GM19463 (cell line): ENCODE measurements at regions not wholly inside any gene's neighbourhood (a gene's known extent, or its start where the extent isn't known, plus 50 kb on each side); places are given as distances from the start of the nearest gene placed in this dataset.

ENCODE experiments used
- ATAC-seq: cut with Tn5 transposase; IDR thresholded peaks from one replicate; pipeline ENCODE4 v1.9.1; 2021; ENCODE audit warnings: mild to moderate bottlenecking, moderate library complexity; ENCODE audit not compliant: unreplicated experiment

DNA sequence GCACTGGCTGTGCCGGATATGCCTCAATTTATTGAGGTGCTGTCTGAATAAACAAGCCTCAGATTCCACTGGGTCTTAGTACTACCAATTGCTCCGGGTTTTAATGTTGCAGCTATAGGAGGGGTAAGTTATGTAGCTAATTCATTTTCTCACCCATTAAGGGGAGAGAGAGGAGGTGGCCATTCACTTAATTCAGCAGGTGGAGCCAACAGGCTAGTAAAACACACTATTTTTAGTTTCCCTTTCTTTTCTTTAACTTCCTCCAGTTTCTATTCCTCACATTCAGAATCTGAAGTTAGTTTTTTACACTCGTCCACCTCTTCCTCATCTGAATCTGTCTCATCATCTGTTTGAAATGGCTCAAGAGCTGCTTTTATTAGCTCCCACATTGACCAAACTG, 105.6 kb upstream of the CDH10 start:
- ATAC-seq: no peak

DNA sequence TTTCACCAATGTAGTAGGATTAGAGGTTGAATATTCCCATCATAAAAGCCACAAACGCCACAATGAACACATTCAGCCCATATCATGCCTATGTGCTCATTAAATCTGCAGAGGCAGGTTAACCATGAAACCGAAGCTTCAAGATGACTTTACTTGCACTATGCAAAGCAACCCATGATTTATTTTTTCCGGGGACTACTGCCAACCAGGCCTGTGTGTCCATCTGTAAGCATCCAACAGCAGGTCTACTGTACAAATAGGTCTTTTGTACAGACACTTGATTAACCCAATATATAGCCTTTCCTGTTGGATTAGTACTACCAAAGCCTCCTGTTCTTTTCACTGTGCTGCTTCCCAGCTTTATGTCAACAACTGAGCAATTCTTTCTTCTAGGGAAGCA, 104.9 kb upstream of the CDH10 start:
- ATAC-seq: no peak

DNA sequence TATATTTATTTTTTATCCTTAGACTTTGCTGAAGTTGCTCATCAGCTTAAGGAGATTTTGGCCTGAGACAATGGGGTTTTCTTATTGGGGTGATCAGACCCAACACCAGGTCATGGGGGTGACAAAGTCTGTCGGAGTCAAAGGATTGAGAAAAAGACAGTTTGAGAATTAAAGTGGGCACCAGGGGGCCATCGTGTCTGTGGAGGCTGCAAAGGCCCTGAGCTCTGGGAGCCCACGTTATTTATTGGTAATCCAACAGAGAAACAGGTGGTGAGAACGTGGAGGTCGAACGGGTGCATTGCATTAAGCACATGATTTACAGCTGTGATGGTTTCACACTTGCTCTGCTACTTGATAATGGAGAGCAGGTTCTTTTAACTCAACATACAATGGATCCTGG, 102.5 kb upstream of the CDH10 start:
- no peak for ATAC-seq

DNA sequence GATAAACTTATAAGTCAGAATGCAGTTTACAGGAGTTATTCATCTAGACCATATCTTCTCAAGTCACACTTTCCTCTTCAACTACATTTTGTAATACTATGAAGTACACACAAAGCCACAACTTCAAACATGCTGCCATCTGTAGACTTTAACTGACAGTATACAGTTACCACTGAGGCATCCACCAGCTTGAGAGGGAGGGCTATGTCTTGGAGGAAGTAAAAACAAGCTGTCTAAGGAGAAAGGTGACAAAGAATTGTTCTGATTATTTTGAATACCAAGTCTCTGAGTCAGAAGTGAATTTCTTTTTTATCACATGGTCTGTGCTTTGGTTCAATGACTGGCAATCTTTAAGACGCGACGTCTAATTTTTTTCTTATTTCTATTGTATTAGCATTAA, 97.6 kb upstream of the CDH10 start:
- no peak for ATAC-seq

DNA sequence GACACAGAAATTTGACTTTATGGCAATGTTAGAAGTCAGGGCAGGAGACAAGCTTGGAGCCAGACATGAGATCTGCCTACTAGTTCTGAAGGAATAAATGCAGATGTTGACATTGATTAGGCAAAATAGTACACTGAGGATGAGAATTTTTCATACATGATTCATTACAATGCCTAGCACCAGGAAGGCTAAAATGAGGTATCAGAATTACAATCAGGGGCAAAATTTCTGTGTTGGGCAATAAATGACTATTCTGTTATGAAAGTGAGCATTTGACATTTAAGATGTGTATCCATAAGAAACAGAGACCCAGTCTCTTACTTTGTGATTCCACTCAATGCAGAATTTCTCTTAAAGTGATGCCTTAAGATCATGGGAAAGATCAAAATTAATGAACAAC, 92.4 kb upstream of the CDH10 start:
- ATAC-seq: no peak

DNA sequence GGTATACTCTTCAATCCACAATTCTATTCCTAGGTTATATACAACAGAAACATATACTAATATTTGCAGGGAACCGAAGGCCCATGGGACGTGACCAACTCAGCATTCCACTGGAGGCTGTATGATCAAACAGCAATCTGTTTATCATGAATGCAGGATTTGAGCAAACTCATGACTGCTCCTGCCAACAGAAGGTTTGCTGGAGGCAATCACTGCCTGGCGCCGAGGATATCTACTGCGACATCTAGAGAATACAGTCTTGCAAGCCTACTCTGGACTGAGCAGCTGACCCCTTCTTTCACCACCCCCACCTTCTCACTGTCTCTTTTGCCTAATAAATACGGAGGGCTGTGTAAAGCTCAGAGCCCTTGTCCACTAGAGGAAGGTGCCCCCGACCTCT, 90.5 kb upstream of the CDH10 start:
- ATAC-seq: no peak

DNA sequence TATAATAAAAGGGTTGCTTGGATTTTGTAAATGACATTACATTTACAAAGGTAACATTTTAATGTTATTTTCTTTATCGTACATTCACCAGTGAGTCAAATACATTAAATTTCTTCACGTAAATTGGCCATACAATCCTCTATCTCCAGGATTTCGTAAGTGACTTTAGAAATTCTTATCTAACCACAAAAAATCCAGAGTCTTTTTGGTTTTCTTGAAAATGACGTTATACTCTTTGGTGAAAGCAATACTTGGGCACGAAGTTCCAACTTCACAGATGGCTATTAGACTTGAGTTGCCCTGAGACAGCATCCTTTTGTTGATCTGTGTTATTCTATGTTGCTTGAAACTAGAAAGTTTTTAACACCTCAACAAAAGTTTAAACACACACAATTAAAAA, 87.4 kb upstream of the CDH10 start:
- ATAC-seq: no peak

DNA sequence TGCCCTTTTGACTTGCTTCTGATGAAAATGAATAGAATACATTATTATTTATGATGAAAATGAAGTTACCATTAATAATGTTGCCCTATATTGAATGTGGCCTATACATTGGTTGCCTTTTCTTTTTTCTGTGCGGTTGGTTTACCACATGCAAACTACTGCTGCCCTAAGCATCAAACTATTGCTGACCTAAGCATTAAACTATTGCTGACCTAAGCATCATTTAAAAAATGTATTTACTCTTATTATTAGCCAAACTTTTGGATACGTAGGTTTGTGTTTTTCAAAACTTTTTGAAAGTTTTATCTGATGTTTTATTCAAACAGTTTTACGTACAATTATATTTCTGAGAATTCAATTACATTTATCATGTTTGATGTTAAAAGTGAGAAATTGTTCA, 76.0 kb upstream of the CDH10 start:
- ATAC-seq: no peak

DNA sequence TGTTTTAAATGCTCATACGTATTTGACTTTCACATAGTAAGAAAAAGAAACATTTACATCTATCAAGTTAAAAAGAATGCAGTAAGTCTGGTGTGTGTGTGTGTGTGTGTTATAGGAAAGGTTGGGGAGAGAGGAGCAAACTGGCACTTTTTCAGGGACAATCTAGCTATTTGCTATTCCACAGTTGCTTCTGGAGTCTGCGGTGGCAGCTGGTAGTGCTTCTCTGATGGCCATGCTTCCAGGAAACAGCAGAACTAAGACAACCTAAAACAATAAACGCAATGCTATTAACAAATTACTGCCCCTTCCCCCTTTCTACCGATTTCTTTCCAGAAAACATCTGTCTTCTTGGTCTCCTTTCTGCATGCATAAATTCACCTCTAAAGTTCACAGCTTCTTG, 70.0 kb upstream of the CDH10 start:
- ATAC-seq: no peak

DNA sequence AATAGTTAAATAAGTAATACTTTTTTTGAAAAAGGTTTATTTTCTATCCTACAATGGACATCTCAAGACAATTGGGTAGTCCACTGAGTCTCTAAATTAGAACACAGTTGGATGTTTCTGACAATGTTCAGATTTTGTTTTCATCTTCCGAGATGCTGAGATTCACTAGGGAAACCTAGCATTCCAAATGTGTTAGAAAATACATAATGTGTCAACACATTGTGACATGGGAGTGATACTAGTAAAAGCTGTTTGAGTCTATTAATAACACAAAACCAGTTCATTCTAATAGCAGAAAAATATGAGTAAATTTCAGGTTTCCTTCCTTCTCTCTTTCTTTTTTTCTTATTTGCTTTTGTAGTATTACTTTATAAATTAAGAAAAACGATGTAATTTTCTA, 68.2 kb upstream of the CDH10 start:
- no peak for ATAC-seq

DNA sequence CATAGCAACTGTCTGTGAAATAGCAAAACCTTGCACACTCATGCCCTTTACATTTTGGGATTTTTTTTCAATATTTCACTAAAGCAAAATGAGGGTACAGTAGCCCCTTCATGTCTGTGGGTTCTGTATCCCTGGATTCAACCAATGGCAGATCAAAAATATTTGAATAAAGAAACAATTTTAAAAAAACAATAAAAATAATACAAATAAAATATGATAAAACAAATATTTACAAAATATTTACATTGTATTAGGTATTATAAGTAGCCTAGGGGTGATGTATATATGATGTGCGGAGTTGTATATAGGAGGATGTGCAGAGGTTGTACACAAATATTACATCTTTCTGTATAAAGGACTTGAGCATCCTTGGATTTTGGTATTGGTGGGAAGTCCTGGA, 67.3 kb upstream of the CDH10 start:
- ATAC-seq: no peak

DNA sequence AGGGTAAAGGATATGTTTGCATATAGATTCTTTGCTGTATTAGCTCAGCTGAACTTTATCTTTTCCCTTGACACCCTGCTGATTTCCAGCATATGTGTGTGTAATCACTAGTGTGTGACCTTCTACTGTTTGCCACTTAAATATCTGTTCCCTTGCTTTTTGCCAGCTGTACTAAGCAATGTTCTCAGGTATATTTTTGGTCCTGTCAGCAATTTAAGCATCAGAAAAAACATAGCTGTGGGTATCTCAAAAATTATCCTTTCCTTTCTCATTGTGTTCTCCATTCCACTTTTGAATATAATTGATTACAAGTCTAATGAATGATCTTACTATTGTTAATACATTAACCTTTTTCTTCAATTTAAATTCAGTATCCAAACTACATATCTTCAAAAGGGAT, 59.2 kb upstream of the CDH10 start:
- ATAC-seq: no peak
